HCT116 (cell line): ENCODE measurements at regions not wholly inside any gene's neighbourhood (a gene's known extent, or its start where the extent isn't known, plus 50 kb on each side); places are given as distances from the start of the nearest gene placed in this dataset.
"Not testable (repeated sequence)": the region's sequence is repeated elsewhere in the genome, so short reads cannot be mapped to it uniquely, and the experiment has no call there.

Source experiments
- CEBPB ChIP-seq: IDR thresholded peaks from 2 replicates; pipeline ENCODE4 v1.6.1; 2012; ENCODE audit warnings: low read depth
- CTCF ChIP-seq, 3 experiments: fragments of 200-600 bp in 1 of 3; sonication (generic) in 1 of 3; IDR thresholded peaks in 2 of 3; conservative IDR thresholded peaks in 1 of 3; 2 replicates each; pipeline ENCODE4 v1.5.1; 2012 to 2017; ENCODE audit warnings: low read depth in 2 of 3, low read length in 2 of 3, antibody characterized with exemption in 1 of 3, borderline replicate concordance in 1 of 3, control low read depth in 1 of 3, mild to moderate bottlenecking in 1 of 3, mixed read lengths in 1 of 3, mixed run types in 1 of 3, moderate library complexity in 1 of 3; ENCODE audit not compliant: insufficient read depth in 1 of 3
- EGR1 ChIP-seq: IDR thresholded peaks from 2 replicates; pipeline ENCODE4 v1.6.1; 2012; ENCODE audit warnings: low read depth
- ELF1 ChIP-seq: IDR thresholded peaks from 2 replicates; pipeline ENCODE4 v1.6.1; 2012; ENCODE audit warnings: low read depth, borderline replicate concordance
- EZH2 ChIP-seq: fragments of 200-600 bp; sonication (generic); IDR thresholded peaks from 2 replicates; pipeline ENCODE4 v1.6.1; 2017; ENCODE audit warnings: antibody characterized with exemption, mixed run types
- POLR2A ChIP-seq: IDR thresholded peaks from 2 replicates; pipeline ENCODE4 v1.7.0; 2011; ENCODE audit warnings: borderline replicate concordance; ENCODE audit not compliant: insufficient read depth, insufficient read length; ENCODE audit errors: extremely low read depth

DNA sequence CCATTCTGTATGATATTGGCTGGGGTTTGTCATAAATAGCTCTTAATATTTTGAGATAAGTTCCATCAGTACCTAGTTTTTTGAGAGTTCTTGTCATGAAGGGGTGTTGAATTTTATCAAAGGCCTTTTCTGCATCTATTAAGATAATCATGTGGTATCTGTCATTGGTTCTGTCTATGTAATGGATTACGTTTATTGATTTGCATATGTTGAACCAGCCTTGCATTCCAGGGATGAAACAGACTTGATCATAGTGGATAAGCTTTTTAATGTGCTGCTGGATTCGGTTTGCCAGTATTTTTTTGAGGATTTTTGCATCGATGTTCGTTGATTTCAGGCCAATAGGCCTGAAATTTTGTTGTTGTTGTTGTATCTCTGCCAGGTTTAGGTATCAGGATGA lies 469.4 kb upstream of the SPRY2 start:
- not testable (repeated sequence) for TF ChIP-seq CTCF (IDR thresholded peaks at IDR 0.05 in 2 of 3, conservative IDR thresholded peaks at IDR 0.05 in 1 of 3; ENCODE audit: borderline replicate concordance in 1 of 3, insufficient read depth in 1 of 3, low read depth in 2 of 3, low read length in 2 of 3); POLR2A; EZH2; EGR1; CEBPB; ELF1
